Upper lobe of left lung (tissue), 4 donors: ENCODE measurements at regions not wholly inside any gene's neighbourhood (a gene's known extent, or its start where the extent isn't known, plus 50 kb on each side); places are given as distances from the start of the nearest gene placed in this dataset.

Experiments
- CTCF ChIP-seq, 6 experiments: fragments of 450-650 bp in 4 of 6; fragments of 200-600 bp in 2 of 6; sonication (generic) in 2 of 6; IDR thresholded peaks; one replicate each; pipeline ENCODE4 v1.5.1; 2016 to 2019; ENCODE audit warnings: antibody characterized with exemption in 6 of 6
- POLR2A ChIP-seq, 4 donors: fragments of 450-650 bp; IDR thresholded peaks; one replicate each; pipeline ENCODE4 v1.5.1; 2016 to 2017; ENCODE audit warnings: antibody characterized with exemption in 4 of 4, mild to moderate bottlenecking in 2 of 4
- POLR2AphosphoS5 ChIP-seq, 2 donors: sonication (generic); formaldehyde crosslinking; IDR thresholded peaks; one replicate each; pipeline ENCODE4 v1.5.1; 2017; ENCODE audit warnings: antibody characterized with exemption in 2 of 2

GRCh38 chr16:86080982-86081381 is 182.0 kb downstream of the IRF8 start:
- no peak for TF ChIP-seq CTCF (IDR thresholded peaks at IDR 0.05)
- no peak for TF ChIP-seq POLR2A (IDR thresholded peaks at IDR 0.05)
- no peak for TF ChIP-seq POLR2AphosphoS5 (IDR thresholded peaks at IDR 0.05)
